ENCODE measurements at regions not wholly inside any gene's neighbourhood (a gene's known extent, or its start where the extent isn't known, plus 50 kb on each side); places are given as distances from the start of the nearest gene placed in this dataset.

- TF ChIP-seq, protein P1, sequence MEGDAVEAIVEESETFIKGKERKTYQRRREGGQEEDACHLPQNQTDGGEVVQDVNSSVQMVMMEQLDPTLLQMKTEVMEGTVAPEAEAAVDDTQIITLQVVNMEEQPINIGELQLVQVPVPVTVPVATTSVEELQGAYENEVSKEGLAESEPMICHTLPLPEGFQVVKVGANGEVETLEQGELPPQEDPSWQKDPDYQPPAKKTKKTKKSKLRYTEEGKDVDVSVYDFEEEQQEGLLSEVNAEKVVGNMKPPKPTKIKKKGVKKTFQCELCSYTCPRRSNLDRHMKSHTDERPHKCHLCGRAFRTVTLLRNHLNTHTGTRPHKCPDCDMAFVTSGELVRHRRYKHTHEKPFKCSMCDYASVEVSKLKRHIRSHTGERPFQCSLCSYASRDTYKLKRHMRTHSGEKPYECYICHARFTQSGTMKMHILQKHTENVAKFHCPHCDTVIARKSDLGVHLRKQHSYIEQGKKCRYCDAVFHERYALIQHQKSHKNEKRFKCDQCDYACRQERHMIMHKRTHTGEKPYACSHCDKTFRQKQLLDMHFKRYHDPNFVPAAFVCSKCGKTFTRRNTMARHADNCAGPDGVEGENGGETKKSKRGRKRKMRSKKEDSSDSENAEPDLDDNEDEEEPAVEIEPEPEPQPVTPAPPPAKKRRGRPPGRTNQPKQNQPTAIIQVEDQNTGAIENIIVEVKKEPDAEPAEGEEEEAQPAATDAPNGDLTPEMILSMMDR (IDR thresholded peaks at IDR 0.05; ENCODE audit: borderline replicate concordance, insufficient read depth, low read depth, low read length) = no peak
- no peak overlapping the region for H3K4me3 ChIP-seq (ENCODE audit: low read depth, low read length)
Observed at GRCh38 chr21:25080661-25081060, 526.6 kb downstream of the MRPL39 start.

DNA sequence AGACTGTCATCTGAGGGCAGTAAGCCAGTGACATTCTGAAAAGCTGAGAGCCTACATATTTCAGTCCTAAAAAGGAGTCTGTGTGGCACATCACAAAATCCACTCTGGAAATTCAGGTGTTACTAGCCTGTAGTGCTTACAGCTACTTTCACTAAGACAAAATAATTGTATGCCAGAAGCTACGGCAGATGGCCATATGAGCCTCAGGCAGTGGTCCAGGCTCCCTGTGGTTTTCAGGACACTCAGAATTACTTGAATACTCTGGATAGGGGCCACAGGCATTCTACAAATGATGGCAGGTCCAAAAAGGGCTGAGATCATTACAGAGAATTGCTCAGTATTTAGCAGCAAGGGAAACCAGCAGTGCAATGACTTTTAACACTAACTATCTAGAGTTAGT lies 527.1 kb downstream of the MRPL39 start:
- TF ChIP-seq, protein P1 (IDR thresholded peaks at IDR 0.05; ENCODE audit: borderline replicate concordance, insufficient read depth, low read depth, low read length) = no peak
- H3K4me3 ChIP-seq (ENCODE audit: low read depth, low read length) = no peak overlapping the region

DNA sequence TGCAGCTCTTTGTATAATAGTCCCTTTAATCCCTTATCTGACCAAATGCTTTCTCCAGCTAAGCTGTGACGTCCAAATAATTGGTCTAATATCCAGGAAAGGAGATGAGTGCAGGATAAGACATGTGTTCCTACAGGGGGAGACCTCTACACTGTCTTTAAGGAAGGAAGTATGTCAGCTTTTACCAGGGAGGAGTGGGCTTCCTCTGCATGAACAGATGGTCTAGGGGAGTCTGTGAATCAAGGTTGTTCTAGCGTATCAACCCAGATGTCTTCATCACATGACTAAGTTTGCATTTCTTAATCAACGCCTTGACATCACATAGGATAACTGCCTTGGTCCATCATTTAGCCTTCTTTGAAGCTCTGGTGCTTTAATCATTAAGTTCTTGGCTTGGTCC lies 528.2 kb downstream of the MRPL39 start:
- TF ChIP-seq, protein P1 (IDR thresholded peaks at IDR 0.05; ENCODE audit: borderline replicate concordance, insufficient read depth, low read depth, low read length) = no peak
- H3K4me3 ChIP-seq (ENCODE audit: low read depth, low read length) = no peak overlapping the region

DNA sequence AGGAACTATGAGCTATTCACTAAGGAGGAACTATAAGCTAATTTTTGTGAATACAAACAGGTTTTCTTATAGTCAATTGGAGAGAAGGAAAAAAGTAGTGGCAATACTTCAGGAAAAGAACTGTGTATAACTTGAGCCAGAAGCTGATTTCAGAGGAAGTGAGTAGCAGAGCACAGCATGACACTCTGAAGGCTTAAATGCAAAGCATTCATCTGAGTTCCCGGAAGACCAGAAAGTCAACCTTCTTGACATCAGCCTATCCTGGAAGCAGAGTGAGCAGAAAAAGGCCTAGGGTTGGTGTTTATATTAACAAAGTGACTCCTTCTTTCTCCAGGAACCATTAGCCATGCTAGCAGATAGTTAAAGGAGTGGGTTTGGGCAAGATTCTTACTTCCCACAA lies 545.2 kb downstream of the MRPL39 start:
- H3K4me3 ChIP-seq (ENCODE audit: low read depth, low read length) = no peak overlapping the region
- TF ChIP-seq, protein P1 (IDR thresholded peaks at IDR 0.05; ENCODE audit: borderline replicate concordance, insufficient read depth, low read depth, low read length) = no peak

DNA sequence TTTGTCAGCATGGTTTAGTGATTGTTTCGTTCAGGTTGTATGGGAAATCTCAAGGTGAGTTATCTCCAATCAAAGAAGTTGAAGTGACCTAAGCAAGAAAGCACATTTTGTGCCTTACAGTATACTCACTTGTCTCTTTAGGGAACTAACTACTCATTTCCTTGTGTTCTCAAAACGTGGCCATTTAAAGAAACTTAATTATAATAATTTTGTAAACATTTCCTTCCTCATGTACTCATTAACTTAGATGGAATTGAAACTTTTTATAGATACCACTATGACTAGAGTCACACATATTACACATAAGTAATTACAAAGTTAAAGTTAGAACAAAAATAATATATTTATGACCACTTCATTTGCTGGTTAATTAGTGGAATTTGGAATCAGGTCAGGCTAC lies 552.6 kb downstream of the MRPL39 start:
- TF ChIP-seq, protein P1 (IDR thresholded peaks at IDR 0.05; ENCODE audit: borderline replicate concordance, insufficient read depth, low read depth, low read length) = no peak
- H3K4me3 ChIP-seq (ENCODE audit: low read depth, low read length) = no peak overlapping the region

GRCh38 chr21:25039461-25040380 lies 567.6 kb downstream of the MRPL39 start:
- H3K4me3 ChIP-seq (ENCODE audit: low read depth, low read length) = no peak overlapping the region

More at GRCh38 chr21:25039461-25040380, 567.6 kb downstream of the MRPL39 start:
- TF ChIP-seq, protein P1 (IDR thresholded peaks at IDR 0.05; ENCODE audit: borderline replicate concordance, insufficient read depth, low read depth, low read length) = peak; percentile 26; the same call in 1 of the 2 replicates
